ENCODE measurements at regions not wholly inside any gene's neighbourhood (a gene's known extent, or its start where the extent isn't known, plus 50 kb on each side); places are given as distances from the start of the nearest gene placed in this dataset.

DNA sequence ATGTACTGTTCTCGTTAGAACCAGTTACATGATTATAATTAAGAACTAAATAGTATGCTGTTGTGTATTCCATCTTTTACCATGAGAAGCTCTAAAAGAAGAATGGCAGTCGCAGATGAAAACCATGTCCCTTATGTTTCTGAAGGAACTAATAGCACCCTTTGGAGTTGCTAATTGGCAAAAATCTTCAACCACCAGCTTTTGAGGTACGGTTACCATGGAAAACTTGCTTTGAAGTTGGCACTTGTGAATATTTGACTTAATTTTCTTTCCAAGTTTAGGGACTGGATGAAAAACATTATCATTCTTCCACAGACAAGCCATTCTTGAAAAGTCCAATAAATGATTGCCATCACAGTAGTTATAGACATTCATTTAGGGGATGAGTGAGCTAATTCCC lies 666.6 kb upstream of the ROBO1 start:
- Histone ChIP-seq H3K4me3 (no peak overlapping the region), H3K27ac (no peak overlapping the region), H3K9me3 (no peaks in the 10 kb centered on the region), H3K27me3 (no peaks in the 10 kb centered on the region), H3K4me1 (no peaks in the 10 kb centered on the region), H3K36me3 (no peaks in the 10 kb centered on the region)
- DNase-seq: no peak
- 74 to 83% methylated on average over 3 of the region's 3 CpGs for WGBS, 2 donors
- no peak for TF ChIP-seq POLR2A (IDR thresholded peaks at IDR 0.05)
- TF ChIP-seq, protein P1, sequence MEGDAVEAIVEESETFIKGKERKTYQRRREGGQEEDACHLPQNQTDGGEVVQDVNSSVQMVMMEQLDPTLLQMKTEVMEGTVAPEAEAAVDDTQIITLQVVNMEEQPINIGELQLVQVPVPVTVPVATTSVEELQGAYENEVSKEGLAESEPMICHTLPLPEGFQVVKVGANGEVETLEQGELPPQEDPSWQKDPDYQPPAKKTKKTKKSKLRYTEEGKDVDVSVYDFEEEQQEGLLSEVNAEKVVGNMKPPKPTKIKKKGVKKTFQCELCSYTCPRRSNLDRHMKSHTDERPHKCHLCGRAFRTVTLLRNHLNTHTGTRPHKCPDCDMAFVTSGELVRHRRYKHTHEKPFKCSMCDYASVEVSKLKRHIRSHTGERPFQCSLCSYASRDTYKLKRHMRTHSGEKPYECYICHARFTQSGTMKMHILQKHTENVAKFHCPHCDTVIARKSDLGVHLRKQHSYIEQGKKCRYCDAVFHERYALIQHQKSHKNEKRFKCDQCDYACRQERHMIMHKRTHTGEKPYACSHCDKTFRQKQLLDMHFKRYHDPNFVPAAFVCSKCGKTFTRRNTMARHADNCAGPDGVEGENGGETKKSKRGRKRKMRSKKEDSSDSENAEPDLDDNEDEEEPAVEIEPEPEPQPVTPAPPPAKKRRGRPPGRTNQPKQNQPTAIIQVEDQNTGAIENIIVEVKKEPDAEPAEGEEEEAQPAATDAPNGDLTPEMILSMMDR (IDR thresholded peaks at IDR 0.05): no peak
- intact Hi-C loops (cut with DNase I): no loop called here

DNA sequence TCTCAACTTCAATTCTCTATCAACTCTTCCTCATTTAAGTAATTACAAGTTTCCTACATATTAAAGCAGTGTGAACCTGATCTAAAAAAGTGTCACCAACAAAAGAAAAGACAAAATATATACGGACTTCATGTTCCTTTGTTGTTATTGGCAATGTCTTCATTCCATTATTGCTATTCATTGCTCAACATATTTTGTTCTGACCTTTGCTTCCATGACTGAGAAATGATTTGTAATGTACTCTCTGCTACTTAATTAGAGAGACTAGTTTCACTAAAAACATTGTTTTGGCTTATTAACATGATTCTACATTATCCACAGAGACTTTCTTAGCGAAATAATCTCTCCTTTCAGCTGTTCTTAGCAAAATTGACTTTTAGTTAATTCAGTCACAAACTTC lies 657.2 kb upstream of the ROBO1 start:
- DNase-seq: no peak
- intact Hi-C loops (cut with DNase I): no loop called here
- no peaks in the 10 kb centered on the region for H3K9me3 ChIP-seq
- no peak overlapping the region for H3K27ac ChIP-seq
- no peaks in the 10 kb centered on the region for H3K4me1 ChIP-seq
- H3K4me3 ChIP-seq: no peak overlapping the region
- no peaks in the 10 kb centered on the region for H3K27me3 ChIP-seq
- 20 to 24% methylated on average over 2 of the region's 2 CpGs for WGBS, 2 donors
- TF ChIP-seq, protein P1 (IDR thresholded peaks at IDR 0.05): no peak
- no peak for TF ChIP-seq POLR2A (IDR thresholded peaks at IDR 0.05)
- no peaks in the 10 kb centered on the region for H3K36me3 ChIP-seq

DNA sequence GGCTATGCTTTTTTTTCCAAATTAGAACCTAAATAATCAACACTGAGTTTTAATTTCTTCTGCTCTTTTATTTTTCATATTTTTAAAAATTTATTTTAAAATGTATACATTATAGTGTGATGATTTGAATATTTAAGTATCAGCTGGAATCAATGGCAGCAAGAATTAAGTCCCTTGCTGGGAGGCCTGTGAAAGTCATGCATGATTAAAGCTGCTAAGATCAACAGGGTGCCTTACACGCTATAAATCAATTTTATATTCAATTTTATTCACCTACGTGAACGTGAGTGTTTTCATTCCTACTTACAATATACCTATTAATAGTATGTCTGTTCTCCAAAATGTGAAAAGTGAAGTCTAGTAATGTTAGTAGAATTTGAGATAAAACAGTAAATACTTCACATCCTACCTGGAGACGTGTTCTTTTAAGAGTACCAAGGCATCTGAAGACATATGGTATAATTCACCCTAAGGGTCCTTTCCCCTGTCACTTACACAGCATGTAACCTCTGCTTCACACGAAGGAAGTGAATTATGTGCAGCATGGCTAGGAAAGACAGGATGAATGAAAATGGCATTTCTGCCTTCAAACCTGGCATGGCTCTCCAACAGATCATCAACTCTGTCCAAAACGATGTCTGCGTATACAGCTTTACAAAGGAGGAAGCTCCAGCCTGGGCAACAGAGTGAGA lies 640.4 kb upstream of the ROBO1 start:
- intact Hi-C loops (cut with DNase I): no loop called here

DNA sequence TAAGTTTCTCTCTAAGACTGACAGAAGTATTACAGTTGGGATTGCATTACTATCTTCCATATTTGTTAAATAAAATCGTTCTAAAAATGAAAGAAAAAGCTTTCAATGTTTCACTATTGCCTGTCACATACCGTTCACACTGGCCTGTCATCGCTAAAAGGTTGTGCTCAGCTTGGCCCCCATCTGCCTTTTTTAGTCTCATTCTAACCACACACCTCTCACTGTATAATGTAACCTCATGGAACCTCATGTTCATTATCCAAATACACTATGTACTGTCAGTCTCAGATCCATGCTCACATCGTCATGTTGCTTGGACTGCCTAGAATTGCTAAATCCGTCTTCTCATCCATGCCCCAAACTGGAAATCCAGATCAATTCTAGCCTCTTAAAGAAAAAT lies 637.8 kb upstream of the ROBO1 start:
- no peaks in the 10 kb centered on the region for H3K27me3 ChIP-seq
- no peaks in the 10 kb centered on the region for H3K4me1 ChIP-seq
- H3K9me3 ChIP-seq: no peaks in the 10 kb centered on the region
- intact Hi-C loops (cut with DNase I): no loop called here
- TF ChIP-seq POLR2A (IDR thresholded peaks at IDR 0.05): no peak
- TF ChIP-seq, protein P1 (IDR thresholded peaks at IDR 0.05): no peak
- H3K27ac ChIP-seq: no peak overlapping the region
- no peaks in the 10 kb centered on the region for H3K36me3 ChIP-seq
- H3K4me3 ChIP-seq: no peak overlapping the region
- DNase-seq: no peak
- 88 to 90% methylated on average over 5 of the region's 5 CpGs for WGBS, 2 donors

More for the DNA sequence above, 640.4 kb upstream of the ROBO1 start:
- Histone ChIP-seq H3K27ac (no peak overlapping the region), H3K36me3 (no peaks in the 10 kb centered on the region), H3K27me3 (no peaks in the 10 kb centered on the region), H3K4me3 (no peak overlapping the region), H3K9me3 (no peaks in the 10 kb centered on the region), H3K4me1 (no peaks in the 10 kb centered on the region)
- WGBS, 2 donors: 59 to 69% methylated on average over 7 of the region's 7 CpGs
- TF ChIP-seq POLR2A (IDR thresholded peaks at IDR 0.05): no peak
- TF ChIP-seq, protein P1 (IDR thresholded peaks at IDR 0.05): no peak
- no peak for DNase-seq

DNA sequence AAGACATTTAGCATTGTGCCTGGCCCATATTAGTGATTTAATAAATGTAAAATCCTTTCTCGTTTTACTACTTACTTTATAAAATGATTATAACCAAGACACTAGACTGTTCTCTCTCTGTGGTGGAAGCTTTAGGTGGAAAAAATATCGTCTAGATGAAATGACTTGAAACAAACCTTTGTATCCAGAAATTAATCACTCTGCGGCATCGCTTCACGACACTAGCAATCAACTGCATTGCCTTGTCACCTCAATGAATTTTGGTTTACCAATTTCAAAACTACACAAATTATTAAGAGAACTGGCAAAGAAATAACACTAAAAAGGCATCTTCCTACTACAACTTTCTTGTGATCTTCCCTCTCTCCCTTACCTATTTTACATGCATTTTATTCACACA lies 627.2 kb upstream of the ROBO1 start:
- no peak for DNase-seq
- H3K27me3 ChIP-seq: no peaks in the 10 kb centered on the region
- H3K4me1 ChIP-seq: no peaks in the 10 kb centered on the region
- H3K9me3 ChIP-seq: no peaks in the 10 kb centered on the region
- 69 to 80% methylated on average over 5 of the region's 5 CpGs for WGBS, 2 donors
- intact Hi-C loops (cut with DNase I): no loop called here
- no peak overlapping the region for H3K27ac ChIP-seq
- TF ChIP-seq, protein P1 (IDR thresholded peaks at IDR 0.05): no peak
- TF ChIP-seq POLR2A (IDR thresholded peaks at IDR 0.05): no peak
- no peaks in the 10 kb centered on the region for H3K36me3 ChIP-seq
- no peak overlapping the region for H3K4me3 ChIP-seq

All from esophagus squamous epithelium (tissue), 5 donors.